ENCODE measurements at regions not wholly inside any gene's neighbourhood (a gene's known extent, or its start where the extent isn't known, plus 50 kb on each side); places are given as distances from the start of the nearest gene placed in this dataset.

DNA sequence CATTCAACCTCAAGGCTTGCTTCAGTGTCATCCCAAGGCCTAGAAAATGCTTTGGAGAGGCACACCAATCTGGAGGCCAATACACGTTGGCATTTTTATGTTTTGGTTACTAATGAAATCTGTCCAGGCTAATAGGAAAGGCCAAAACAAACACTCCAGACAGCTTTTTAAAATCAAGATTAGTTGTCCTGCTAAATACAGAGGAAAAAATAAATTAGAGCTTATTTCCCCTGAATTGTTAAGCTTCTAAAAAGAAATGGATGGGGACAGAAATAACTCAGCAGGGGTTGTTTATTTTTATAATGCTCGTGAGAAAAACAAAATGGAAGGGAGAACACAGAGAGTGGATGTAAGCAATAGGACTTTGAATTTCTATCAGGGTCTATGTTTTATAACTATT, 438.5 kb upstream of the LRRC4C start:
- in situ Hi-C loops (cut with MboI; ENCODE audit: low pct_unique_long_range_greater_than_20kb, low sequenced_read_pairs, unreplicated experiment) = no loop called here
- DNase-seq (ENCODE audit: low spot score) = no peak
- TF ChIP-seq, protein P1, sequence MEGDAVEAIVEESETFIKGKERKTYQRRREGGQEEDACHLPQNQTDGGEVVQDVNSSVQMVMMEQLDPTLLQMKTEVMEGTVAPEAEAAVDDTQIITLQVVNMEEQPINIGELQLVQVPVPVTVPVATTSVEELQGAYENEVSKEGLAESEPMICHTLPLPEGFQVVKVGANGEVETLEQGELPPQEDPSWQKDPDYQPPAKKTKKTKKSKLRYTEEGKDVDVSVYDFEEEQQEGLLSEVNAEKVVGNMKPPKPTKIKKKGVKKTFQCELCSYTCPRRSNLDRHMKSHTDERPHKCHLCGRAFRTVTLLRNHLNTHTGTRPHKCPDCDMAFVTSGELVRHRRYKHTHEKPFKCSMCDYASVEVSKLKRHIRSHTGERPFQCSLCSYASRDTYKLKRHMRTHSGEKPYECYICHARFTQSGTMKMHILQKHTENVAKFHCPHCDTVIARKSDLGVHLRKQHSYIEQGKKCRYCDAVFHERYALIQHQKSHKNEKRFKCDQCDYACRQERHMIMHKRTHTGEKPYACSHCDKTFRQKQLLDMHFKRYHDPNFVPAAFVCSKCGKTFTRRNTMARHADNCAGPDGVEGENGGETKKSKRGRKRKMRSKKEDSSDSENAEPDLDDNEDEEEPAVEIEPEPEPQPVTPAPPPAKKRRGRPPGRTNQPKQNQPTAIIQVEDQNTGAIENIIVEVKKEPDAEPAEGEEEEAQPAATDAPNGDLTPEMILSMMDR (IDR thresholded peaks at IDR 0.05; ENCODE audit: extremely low read depth, insufficient read depth, missing control alignments) = no peak

DNA sequence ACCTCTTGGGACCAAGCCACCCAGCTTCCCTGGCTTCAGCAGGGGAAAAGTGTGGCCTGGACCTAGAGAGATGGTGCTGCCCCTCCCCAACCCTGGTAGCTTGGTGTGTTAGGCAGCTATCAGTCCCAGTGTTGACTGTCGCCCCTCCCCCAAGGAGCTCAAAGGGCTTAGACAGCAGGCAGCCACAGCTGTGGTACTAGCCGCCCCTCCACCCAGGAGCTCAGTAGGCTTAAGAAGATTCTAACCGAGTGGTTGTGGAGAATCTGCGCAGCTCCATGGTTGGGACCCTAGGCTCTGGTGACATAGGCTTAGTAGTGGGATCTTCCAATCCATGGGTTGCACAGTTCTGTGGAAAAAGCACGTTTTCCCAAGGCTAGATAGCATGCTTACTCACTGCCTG, 458.4 kb upstream of the LRRC4C start:
- DNase-seq (ENCODE audit: low spot score) = no peak
- TF ChIP-seq, protein P1 (IDR thresholded peaks at IDR 0.05; ENCODE audit: extremely low read depth, insufficient read depth, missing control alignments) = no peak
- in situ Hi-C loops (cut with MboI; ENCODE audit: low pct_unique_long_range_greater_than_20kb, low sequenced_read_pairs, unreplicated experiment) = no loop called here

DNA sequence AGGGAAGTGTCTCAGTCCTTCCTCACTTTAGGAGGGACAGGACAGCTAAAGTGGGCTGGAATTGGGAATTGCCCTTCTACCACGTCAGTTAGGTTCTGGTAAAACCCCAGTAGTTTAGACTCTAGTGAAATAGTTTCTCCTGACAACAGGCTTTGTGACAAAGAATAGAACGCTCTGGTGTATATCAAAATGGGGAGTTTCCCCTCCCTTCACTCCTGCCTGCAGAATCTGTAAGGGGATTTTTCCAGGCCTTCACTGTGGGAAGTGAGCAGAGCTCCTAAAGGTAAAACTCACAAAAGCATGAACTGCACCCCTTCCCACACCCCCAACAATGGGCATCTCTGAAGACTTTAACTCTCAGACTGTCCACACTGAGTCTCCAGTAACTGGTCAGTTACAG, 460.9 kb upstream of the LRRC4C start:
- TF ChIP-seq, protein P1 (IDR thresholded peaks at IDR 0.05; ENCODE audit: extremely low read depth, insufficient read depth, missing control alignments) = no peak
- in situ Hi-C loops (cut with MboI; ENCODE audit: low pct_unique_long_range_greater_than_20kb, low sequenced_read_pairs, unreplicated experiment) = no loop called here
- no peak for DNase-seq (ENCODE audit: low spot score)

DNA sequence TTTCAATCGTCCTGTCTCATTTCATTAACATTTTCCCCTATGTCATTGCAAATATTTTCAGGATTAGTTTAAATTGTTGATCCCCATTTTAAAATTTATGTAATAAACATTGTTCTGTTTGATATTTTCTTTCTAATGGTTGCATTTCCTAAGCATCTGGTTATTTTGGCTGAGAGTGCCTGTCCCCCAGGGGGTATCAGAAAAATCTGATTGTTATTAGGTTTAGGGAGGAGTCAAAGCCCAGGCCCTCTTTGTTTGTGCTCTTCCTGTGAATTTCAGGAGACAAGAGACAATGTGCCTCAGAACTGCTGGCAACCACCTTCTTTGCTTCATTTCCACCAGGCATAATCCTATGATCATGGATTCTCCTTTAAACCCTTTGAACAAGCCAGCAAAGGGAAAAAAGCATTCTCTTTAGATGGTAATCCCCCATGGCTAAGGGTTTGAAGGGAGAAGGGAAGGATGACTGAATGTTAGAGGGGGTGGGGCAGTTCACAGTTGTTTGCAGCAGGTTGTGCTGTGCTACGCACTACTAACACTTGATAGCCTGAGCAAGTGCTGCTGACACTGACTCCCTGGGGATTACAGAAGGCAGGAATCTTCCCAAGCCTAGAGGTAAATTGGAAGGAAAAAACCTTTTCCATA, 462.4 kb upstream of the LRRC4C start:
- DNase-seq (ENCODE audit: low spot score) = no peak
- TF ChIP-seq, protein P1 (IDR thresholded peaks at IDR 0.05; ENCODE audit: extremely low read depth, insufficient read depth, missing control alignments) = no peak
- in situ Hi-C loops (cut with MboI; ENCODE audit: low pct_unique_long_range_greater_than_20kb, low sequenced_read_pairs, unreplicated experiment) = no loop called here

DNA sequence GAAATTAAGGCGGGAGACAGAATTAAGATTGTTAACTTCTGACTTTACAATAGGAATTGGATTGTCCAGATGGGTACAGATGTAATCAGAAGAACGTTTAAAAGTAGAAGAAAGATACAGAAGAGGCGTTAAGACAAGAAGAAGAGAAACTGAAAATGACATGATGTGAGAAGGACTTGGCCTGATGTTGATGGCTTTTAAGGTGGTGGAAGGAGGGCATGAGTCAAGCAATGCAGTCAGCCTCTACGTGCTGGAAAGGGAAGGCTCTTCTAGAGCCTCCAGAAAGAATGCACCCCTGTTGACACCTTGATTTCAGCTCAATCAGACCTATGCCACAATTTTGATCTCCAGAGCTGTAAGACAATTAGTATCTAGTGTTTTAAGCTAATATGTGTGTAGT, 466.9 kb upstream of the LRRC4C start:
- in situ Hi-C loops (cut with MboI; ENCODE audit: low pct_unique_long_range_greater_than_20kb, low sequenced_read_pairs, unreplicated experiment) = no loop called here
- TF ChIP-seq, protein P1 (IDR thresholded peaks at IDR 0.05; ENCODE audit: extremely low read depth, insufficient read depth, missing control alignments) = no peak
- DNase-seq (ENCODE audit: low spot score) = no peak

DNA sequence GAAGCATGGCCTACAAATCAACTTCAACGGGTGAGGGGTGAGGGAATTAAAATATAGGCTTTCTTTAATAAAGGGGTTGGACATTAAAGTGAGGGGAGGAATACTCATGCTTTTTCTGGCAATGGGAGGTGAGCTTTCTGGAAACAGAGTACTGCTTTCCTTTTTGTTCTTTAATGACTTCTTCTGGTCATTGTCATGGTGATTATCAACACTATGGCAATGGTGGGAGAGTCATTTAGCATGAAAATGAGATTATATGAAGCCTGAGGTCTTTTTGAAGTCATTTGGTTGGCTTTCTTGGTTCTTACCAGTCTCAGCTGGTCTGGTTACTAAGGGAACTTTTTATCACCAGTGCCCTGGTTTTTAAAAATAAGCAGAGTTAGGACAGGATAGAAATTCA, 475.8 kb upstream of the LRRC4C start:
- TF ChIP-seq, protein P1 (IDR thresholded peaks at IDR 0.05; ENCODE audit: extremely low read depth, insufficient read depth, missing control alignments) = no peak
- in situ Hi-C loops (cut with MboI; ENCODE audit: low pct_unique_long_range_greater_than_20kb, low sequenced_read_pairs, unreplicated experiment) = no loop called here
- no peak for DNase-seq (ENCODE audit: low spot score)
